ENCODE measurements at regions not wholly inside any gene's neighbourhood (a gene's known extent, or its start where the extent isn't known, plus 50 kb on each side); places are given as distances from the start of the nearest gene placed in this dataset.

DNA sequence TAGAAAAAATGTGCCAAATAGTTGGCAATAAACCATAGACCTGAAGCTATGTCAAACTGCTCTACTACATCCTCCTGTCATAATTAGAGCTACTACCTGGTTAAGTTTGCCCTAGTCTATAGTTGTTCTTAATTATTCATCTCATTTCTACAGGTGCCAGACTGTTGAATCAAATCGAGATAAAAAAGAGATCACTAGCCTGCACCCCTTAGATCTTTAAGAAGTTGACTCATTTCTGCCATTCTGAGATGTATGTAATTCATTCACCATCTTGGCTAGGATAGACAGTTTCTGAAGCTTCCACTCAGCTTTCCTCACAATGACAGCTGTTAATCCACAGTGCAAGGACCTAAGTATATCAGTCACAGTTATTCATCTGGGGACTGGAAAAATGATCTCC, 452.1 kb upstream of the BOD1L1 start:
- no peak overlapping the region for H3K4me3 ChIP-seq (ENCODE audit: low read length)
- H3K27me3 ChIP-seq (replicated peaks; ENCODE audit: control insufficient read depth, insufficient read depth, low read length): no peaks in the 10 kb centered on the region
- no peaks in the 10 kb centered on the region for H3K36me3 ChIP-seq (ENCODE audit: control insufficient read depth, insufficient read depth, low read length, severe bottlenecking)
- H3K4me1 ChIP-seq (ENCODE audit: control insufficient read depth, insufficient read depth, low read length): no peaks in the 10 kb centered on the region
- no peak overlapping the region for H3K9ac ChIP-seq (ENCODE audit: low read length)
- no peak for DNase-seq (ENCODE audit: low read depth)
- no peaks in the 10 kb centered on the region for H3K9me3 ChIP-seq (ENCODE audit: control insufficient read depth, low read length)

GRCh38 chr4:14083150-14083549, 455.6 kb upstream of the BOD1L1 start:
- H3K27me3 ChIP-seq (replicated peaks; ENCODE audit: control insufficient read depth, insufficient read depth, low read length): no peaks in the 10 kb centered on the region
- H3K4me3 ChIP-seq (ENCODE audit: low read length): no peak overlapping the region
- H3K9ac ChIP-seq (ENCODE audit: low read length): no peak overlapping the region
- no peaks in the 10 kb centered on the region for H3K36me3 ChIP-seq (ENCODE audit: control insufficient read depth, insufficient read depth, low read length, severe bottlenecking)
- no peaks in the 10 kb centered on the region for H3K9me3 ChIP-seq (ENCODE audit: control insufficient read depth, low read length)
- DNase-seq (ENCODE audit: low read depth): no peak
- H3K4me1 ChIP-seq (ENCODE audit: control insufficient read depth, insufficient read depth, low read length): no peaks in the 10 kb centered on the region

DNA sequence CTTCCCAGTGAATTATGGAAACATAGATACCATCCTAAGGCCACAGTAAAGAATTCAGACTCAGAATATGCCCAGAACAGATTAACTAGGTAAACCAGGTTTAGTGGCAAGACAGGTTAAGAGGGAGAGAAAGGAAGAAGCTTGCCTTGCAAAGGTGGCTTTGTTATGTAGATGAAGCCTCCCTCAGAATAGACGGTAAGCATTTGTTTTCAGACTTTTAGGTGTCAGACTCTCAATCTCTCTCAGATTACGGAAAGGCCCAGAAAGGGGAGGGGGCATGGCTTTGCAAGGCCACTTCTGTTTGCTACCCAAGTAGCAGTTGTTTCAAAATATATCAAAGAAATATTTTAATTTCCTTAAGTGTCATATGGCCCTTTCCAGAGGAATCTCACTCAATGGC, 457.1 kb upstream of the BOD1L1 start:
- H3K9me3 ChIP-seq (ENCODE audit: control insufficient read depth, low read length): no peaks in the 10 kb centered on the region
- no peaks in the 10 kb centered on the region for H3K36me3 ChIP-seq (ENCODE audit: control insufficient read depth, insufficient read depth, low read length, severe bottlenecking)
- H3K4me3 ChIP-seq (ENCODE audit: low read length): no peak overlapping the region
- DNase-seq (ENCODE audit: low read depth): no peak
- no peak overlapping the region for H3K9ac ChIP-seq (ENCODE audit: low read length)
- no peaks in the 10 kb centered on the region for H3K27me3 ChIP-seq (replicated peaks; ENCODE audit: control insufficient read depth, insufficient read depth, low read length)
- H3K4me1 ChIP-seq (ENCODE audit: control insufficient read depth, insufficient read depth, low read length): no peaks in the 10 kb centered on the region

DNA sequence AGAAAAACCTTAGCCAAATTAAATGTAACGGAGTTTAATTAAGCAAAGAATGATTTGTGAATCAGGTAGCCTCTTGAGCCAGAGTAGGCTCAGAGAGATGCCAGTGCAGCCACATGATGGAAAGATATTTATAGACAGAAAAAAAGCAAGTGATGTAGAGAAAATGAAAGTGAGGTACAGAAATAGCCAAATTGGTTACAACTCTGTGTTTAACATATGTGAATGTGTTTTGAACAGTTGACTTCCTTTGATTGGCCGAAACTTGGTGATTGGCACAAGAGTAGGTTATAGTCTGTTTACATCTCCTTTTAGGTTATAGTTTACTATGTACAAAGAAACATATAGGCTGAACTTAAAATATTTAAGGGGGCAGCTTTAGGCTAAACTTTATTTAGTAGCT, 459.9 kb upstream of the BOD1L1 start:
- no peaks in the 10 kb centered on the region for H3K27me3 ChIP-seq (replicated peaks; ENCODE audit: control insufficient read depth, insufficient read depth, low read length)
- DNase-seq (ENCODE audit: low read depth): no peak
- no peak overlapping the region for H3K9ac ChIP-seq (ENCODE audit: low read length)
- H3K9me3 ChIP-seq (ENCODE audit: control insufficient read depth, low read length): peaks cover 6% of the 10 kb centered on the region
- H3K4me3 ChIP-seq (ENCODE audit: low read length): no peak overlapping the region
- no peaks in the 10 kb centered on the region for H3K36me3 ChIP-seq (ENCODE audit: control insufficient read depth, insufficient read depth, low read length, severe bottlenecking)
- no peaks in the 10 kb centered on the region for H3K4me1 ChIP-seq (ENCODE audit: control insufficient read depth, insufficient read depth, low read length)

DNA sequence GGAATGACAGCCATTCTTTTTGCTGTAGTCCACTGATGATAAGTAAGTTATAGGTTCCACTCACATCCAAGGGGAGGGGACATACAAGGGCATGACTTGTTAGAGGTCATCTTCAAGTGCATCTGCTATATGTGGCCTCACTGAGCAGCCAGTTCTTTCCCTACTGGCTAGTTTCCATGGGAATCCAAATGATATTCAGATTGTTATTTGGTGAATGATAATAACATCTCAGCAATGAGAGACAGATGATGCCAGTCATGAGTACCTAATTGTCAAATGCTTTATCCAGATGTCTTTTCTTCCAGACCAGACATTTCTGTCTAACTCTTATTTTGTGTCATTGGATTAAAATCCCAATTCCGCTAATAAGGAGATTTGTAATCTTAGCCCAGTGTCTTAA, 460.4 kb upstream of the BOD1L1 start:
- H3K9me3 ChIP-seq (ENCODE audit: control insufficient read depth, low read length): peaks cover 6% of the 10 kb centered on the region
- H3K27me3 ChIP-seq (replicated peaks; ENCODE audit: control insufficient read depth, insufficient read depth, low read length): no peaks in the 10 kb centered on the region
- no peaks in the 10 kb centered on the region for H3K4me1 ChIP-seq (ENCODE audit: control insufficient read depth, insufficient read depth, low read length)
- H3K36me3 ChIP-seq (ENCODE audit: control insufficient read depth, insufficient read depth, low read length, severe bottlenecking): no peaks in the 10 kb centered on the region
- H3K9ac ChIP-seq (ENCODE audit: low read length): no peak overlapping the region
- DNase-seq (ENCODE audit: low read depth): no peak
- H3K4me3 ChIP-seq (ENCODE audit: low read length): no peak overlapping the region

DNA sequence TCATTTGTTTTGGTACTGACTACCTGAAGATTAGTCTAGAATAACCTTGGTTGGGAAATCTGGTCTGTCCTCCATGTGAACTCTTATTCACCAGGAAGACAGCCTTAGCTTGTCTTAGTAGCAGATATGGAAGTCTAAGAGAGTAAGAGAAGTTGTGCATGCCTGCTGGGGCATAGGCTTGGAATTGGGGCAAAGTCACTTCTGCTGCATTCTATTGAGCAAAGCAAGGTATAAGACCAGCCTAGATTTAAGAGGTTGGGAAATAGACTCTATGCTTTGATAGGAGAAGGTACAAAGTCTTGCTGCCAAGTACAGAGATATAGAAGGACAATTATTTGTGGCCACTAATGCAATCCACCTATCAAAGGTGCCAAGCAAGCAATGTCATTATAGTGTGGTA, 464.0 kb upstream of the BOD1L1 start:
- Histone ChIP-seq H3K4me3 (ENCODE audit: low read length) (no peak overlapping the region), H3K4me1 (ENCODE audit: control insufficient read depth, insufficient read depth, low read length) (peaks cover 13% of the 10 kb centered on the region), H3K36me3 (ENCODE audit: control insufficient read depth, insufficient read depth, low read length, severe bottlenecking) (no peaks in the 10 kb centered on the region), H3K27me3 (replicated peaks; ENCODE audit: control insufficient read depth, insufficient read depth, low read length) (no peaks in the 10 kb centered on the region), H3K9me3 (ENCODE audit: control insufficient read depth, low read length) (peaks cover 6% of the 10 kb centered on the region), H3K9ac (ENCODE audit: low read length) (no peak overlapping the region)
- DNase-seq (ENCODE audit: low read depth): no peak

DNA sequence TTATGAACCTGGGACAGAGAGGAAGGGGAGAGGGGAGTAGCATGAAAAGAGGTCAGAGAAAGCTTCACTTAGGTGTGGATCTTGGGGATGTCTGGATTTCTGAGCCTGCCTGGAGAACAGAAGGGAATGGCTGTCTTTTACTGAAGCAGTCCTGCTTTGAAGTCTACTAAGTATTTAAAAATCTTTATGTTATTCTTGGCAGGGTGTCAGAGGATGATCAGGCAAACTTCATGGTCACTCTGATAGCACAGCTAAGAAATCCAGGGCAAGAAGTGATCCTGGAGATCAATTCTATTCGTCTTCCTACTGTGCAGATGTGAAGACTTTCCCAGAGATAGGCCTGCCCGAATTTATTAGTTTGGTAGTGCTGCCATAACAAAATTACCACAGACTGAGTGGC, 464.4 kb upstream of the BOD1L1 start:
- Histone ChIP-seq H3K27me3 (replicated peaks; ENCODE audit: control insufficient read depth, insufficient read depth, low read length) (no peaks in the 10 kb centered on the region), H3K4me3 (ENCODE audit: low read length) (no peak overlapping the region), H3K36me3 (ENCODE audit: control insufficient read depth, insufficient read depth, low read length, severe bottlenecking) (no peaks in the 10 kb centered on the region), H3K4me1 (ENCODE audit: control insufficient read depth, insufficient read depth, low read length) (peaks cover 17% of the 10 kb centered on the region), H3K9me3 (ENCODE audit: control insufficient read depth, low read length) (peaks cover 6% of the 10 kb centered on the region), H3K9ac (ENCODE audit: low read length) (no peak overlapping the region)
- no peak for DNase-seq (ENCODE audit: low read depth)

GRCh38 chr4:14092741-14093140, 465.2 kb upstream of the BOD1L1 start:
- Histone ChIP-seq H3K27me3 (replicated peaks; ENCODE audit: control insufficient read depth, insufficient read depth, low read length) (no peaks in the 10 kb centered on the region), H3K4me3 (ENCODE audit: low read length) (no peak overlapping the region), H3K36me3 (ENCODE audit: control insufficient read depth, insufficient read depth, low read length, severe bottlenecking) (no peaks in the 10 kb centered on the region), H3K4me1 (ENCODE audit: control insufficient read depth, insufficient read depth, low read length) (peaks cover 23% of the 10 kb centered on the region), H3K9ac (ENCODE audit: low read length) (no peak overlapping the region), H3K9me3 (ENCODE audit: control insufficient read depth, low read length) (peaks cover 6% of the 10 kb centered on the region)
- DNase-seq (ENCODE audit: low read depth): no peak

- peaks cover 23% of the 10 kb centered on the region for H3K4me1 ChIP-seq (ENCODE audit: control insufficient read depth, insufficient read depth, low read length)
- H3K9me3 ChIP-seq (ENCODE audit: control insufficient read depth, low read length): peaks cover 6% of the 10 kb centered on the region
- H3K4me3 ChIP-seq (ENCODE audit: low read length): no peak overlapping the region
- H3K27me3 ChIP-seq (replicated peaks; ENCODE audit: control insufficient read depth, insufficient read depth, low read length): no peaks in the 10 kb centered on the region
- no peak for DNase-seq (ENCODE audit: low read depth)
- peak overlapping the region; percentile 63 for H3K9ac ChIP-seq (ENCODE audit: low read length)
- no peaks in the 10 kb centered on the region for H3K36me3 ChIP-seq (ENCODE audit: control insufficient read depth, insufficient read depth, low read length, severe bottlenecking)
Measured at GRCh38 chr4:14095831-14096230, 468.3 kb upstream of the BOD1L1 start.

DNA sequence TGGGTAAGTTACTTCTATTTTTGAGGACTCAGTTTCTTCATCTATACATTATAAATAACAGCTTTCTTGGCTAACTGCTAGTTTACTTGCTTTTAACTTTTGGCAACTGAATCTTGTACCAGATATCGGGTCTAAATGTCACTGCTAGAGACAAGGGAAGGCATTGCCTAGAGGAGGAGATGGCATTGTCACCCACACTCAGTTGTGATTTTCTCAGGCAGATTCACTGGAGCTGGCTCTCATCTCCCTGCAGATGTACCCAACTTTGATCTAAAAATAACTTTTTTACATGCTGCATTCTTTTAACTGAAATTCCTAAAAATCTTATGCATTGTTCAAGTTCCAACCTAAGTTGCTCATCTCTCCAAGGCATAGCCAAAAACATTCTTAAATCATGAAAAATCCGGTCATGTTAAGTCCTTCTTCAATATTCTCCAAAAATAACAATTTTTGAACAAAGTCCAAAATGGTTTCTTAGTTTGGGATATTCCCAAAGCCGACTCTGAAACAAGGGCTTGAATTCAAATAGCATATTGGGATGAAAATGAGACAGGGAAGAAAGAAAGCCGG, 469.0 kb upstream of the BOD1L1 start:
- H3K4me3 ChIP-seq (ENCODE audit: low read length): no peak overlapping the region
- peak overlapping the region; percentile 63 for H3K9ac ChIP-seq (ENCODE audit: low read length)

GRCh38 chr4:14100349-14100748, 472.8 kb upstream of the BOD1L1 start:
- Histone ChIP-seq H3K4me3 (ENCODE audit: low read length) (no peak overlapping the region), H3K27me3 (replicated peaks; ENCODE audit: control insufficient read depth, insufficient read depth, low read length) (no peaks in the 10 kb centered on the region), H3K9me3 (ENCODE audit: control insufficient read depth, low read length) (no peaks in the 10 kb centered on the region), H3K36me3 (ENCODE audit: control insufficient read depth, insufficient read depth, low read length, severe bottlenecking) (no peaks in the 10 kb centered on the region), H3K4me1 (ENCODE audit: control insufficient read depth, insufficient read depth, low read length) (peaks cover 21% of the 10 kb centered on the region), H3K9ac (ENCODE audit: low read length) (no peak overlapping the region)
- no peak for DNase-seq (ENCODE audit: low read depth)

More for the DNA sequence above, 469.0 kb upstream of the BOD1L1 start:
- Histone ChIP-seq H3K4me1 (ENCODE audit: control insufficient read depth, insufficient read depth, low read length) (peaks cover 23% of the 10 kb centered on the region), H3K27me3 (replicated peaks; ENCODE audit: control insufficient read depth, insufficient read depth, low read length) (no peaks in the 10 kb centered on the region), H3K36me3 (ENCODE audit: control insufficient read depth, insufficient read depth, low read length, severe bottlenecking) (no peaks in the 10 kb centered on the region), H3K9me3 (ENCODE audit: control insufficient read depth, low read length) (peaks cover 2% of the 10 kb centered on the region)
- peak; percentile 67 for DNase-seq (ENCODE audit: low read depth)

GRCh38 chr4:14110407-14110806, 482.9 kb upstream of the BOD1L1 start:
- DNase-seq (ENCODE audit: low read depth): peak; percentile 59
- H3K27me3 ChIP-seq (replicated peaks; ENCODE audit: control insufficient read depth, insufficient read depth, low read length): no peaks in the 10 kb centered on the region
- H3K9ac ChIP-seq (ENCODE audit: low read length): no peak overlapping the region
- no peaks in the 10 kb centered on the region for H3K36me3 ChIP-seq (ENCODE audit: control insufficient read depth, insufficient read depth, low read length, severe bottlenecking)
- H3K4me3 ChIP-seq (ENCODE audit: low read length): no peak overlapping the region
- H3K9me3 ChIP-seq (ENCODE audit: control insufficient read depth, low read length): peaks cover 14% of the 10 kb centered on the region
- peaks cover 18% of the 10 kb centered on the region for H3K4me1 ChIP-seq (ENCODE audit: control insufficient read depth, insufficient read depth, low read length)
